DND-41 (cell line): ENCODE measurements at regions not wholly inside any gene's neighbourhood (a gene's known extent, or its start where the extent isn't known, plus 50 kb on each side); places are given as distances from the start of the nearest gene placed in this dataset.

Source experiments
- CTCF ChIP-seq: IDR thresholded peaks from 2 replicates; pipeline ENCODE4 v1.5.1; 2012; ENCODE audit warnings: borderline replicate concordance, low read length, moderate library complexity, mild to moderate bottlenecking; ENCODE audit not compliant: poor library complexity, severe bottlenecking; ENCODE audit errors: extremely low read depth
- EZH2 ChIP-seq: IDR thresholded peaks from 3 replicates; pipeline ENCODE4 v1.6.1; 2012; ENCODE audit warnings: borderline replicate concordance, low read depth, mild to moderate bottlenecking, moderate library complexity, low read length, inconsistent platforms; ENCODE audit not compliant: severe bottlenecking

DNA sequence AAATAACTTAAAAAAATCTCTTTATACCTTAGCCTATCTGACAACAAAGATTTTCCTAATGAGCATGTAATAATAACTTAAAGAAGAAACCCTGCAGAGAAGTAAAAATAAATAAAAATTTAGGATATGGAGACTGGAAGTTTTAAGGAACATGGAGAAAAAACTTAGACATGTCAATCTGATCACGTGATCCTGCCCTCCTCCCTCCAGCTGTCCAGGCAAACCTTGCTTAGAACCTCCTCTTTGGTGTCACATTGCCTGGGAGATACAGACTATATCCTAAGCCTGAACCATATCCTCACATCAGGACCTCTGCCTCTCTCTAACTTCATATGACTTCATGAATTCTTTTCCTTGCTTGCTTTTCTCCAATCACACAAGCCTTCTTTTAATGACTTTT is 275.5 kb downstream of the CNTN3 start:
- TF ChIP-seq EZH2, result no peak
- TF ChIP-seq CTCF, result no peak
